ENCODE measurements at regions not wholly inside any gene's neighbourhood (a gene's known extent, or its start where the extent isn't known, plus 50 kb on each side); places are given as distances from the start of the nearest gene placed in this dataset.

DNA sequence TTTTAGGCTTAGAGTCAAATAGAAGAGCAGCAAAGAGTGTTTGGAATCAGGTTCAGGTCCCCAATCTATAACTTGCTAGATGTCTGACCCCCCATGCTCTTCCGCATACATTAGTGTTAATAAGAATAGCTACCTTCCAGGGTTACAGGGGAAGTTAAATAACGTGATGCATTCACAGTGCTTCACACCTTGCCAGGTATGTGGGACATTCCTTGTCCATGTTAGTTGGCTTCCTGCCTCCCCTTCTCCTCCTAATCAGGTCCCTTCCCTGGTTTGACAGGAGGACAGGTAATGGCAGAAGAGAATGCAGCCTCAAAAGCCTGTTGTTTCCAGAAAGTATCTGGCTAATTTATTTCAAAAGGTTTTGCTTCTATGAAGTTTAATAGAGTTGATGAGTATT lies 248.7 kb downstream of the MID1IP1 start:
- TF ChIP-seq ESRRA (IDR thresholded peaks at IDR 0.05; ENCODE audit: borderline replicate concordance, low read depth) (no peak), CHD4 (IDR thresholded peaks at IDR 0.05; ENCODE audit: insufficient read depth, insufficient replicate concordance, low read depth, low read length, poor library complexity, severe bottlenecking) (no peak), CEBPG (CRISPR knock-in tag; IDR thresholded peaks at IDR 0.05) (no peak), CEBPG (tag; conservative IDR thresholded peaks at IDR 0.05 in 1 of 2, IDR thresholded peaks at IDR 0.05 in 1 of 2) (no peak), SIX5 (IDR thresholded peaks at IDR 0.05; ENCODE audit: borderline replicate concordance in 1 of 2, insufficient read depth in 1 of 2, low read depth in 1 of 2, low read length in 2 of 2) (no peak), CC2D1A (IDR thresholded peaks at IDR 0.05) (no peak), ZNF253 (CRISPR knock-in tag; conservative IDR thresholded peaks at IDR 0.05) (no peak), NR1H2 (CRISPR knock-in tag; IDR thresholded peaks at IDR 0.05) (no peak), SRSF1 (IDR thresholded peaks at IDR 0.05; ENCODE audit: low read depth, low read length) (no peak), RAD51 (IDR thresholded peaks at IDR 0.05; ENCODE audit: borderline replicate concordance, low read depth) (no peak)
- TF ChIP-seq, protein P1, sequence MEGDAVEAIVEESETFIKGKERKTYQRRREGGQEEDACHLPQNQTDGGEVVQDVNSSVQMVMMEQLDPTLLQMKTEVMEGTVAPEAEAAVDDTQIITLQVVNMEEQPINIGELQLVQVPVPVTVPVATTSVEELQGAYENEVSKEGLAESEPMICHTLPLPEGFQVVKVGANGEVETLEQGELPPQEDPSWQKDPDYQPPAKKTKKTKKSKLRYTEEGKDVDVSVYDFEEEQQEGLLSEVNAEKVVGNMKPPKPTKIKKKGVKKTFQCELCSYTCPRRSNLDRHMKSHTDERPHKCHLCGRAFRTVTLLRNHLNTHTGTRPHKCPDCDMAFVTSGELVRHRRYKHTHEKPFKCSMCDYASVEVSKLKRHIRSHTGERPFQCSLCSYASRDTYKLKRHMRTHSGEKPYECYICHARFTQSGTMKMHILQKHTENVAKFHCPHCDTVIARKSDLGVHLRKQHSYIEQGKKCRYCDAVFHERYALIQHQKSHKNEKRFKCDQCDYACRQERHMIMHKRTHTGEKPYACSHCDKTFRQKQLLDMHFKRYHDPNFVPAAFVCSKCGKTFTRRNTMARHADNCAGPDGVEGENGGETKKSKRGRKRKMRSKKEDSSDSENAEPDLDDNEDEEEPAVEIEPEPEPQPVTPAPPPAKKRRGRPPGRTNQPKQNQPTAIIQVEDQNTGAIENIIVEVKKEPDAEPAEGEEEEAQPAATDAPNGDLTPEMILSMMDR (IDR thresholded peaks at IDR 0.05 in 2 of 3, conservative IDR thresholded peaks at IDR 0.05 in 1 of 3; ENCODE audit: insufficient read depth in 2 of 3, low read depth in 1 of 3, low read length in 3 of 3): no peak
